NCI-H146 treated with DMSO at 0.1 percent for 48 hours (cell line): ENCODE measurements at regions not wholly inside any gene's neighbourhood (a gene's known extent, or its start where the extent isn't known, plus 50 kb on each side); places are given as distances from the start of the nearest gene placed in this dataset.
"Not testable (repeated sequence)": the region's sequence is repeated elsewhere in the genome, so short reads cannot be mapped to it uniquely, and the experiment has no call there.

Source experiments
- DNase-seq: peaks from one replicate; lab custom pipeline; 2025; ENCODE audit not compliant: unreplicated experiment; lab: John Stamatoyannopoulos, UW

DNA sequence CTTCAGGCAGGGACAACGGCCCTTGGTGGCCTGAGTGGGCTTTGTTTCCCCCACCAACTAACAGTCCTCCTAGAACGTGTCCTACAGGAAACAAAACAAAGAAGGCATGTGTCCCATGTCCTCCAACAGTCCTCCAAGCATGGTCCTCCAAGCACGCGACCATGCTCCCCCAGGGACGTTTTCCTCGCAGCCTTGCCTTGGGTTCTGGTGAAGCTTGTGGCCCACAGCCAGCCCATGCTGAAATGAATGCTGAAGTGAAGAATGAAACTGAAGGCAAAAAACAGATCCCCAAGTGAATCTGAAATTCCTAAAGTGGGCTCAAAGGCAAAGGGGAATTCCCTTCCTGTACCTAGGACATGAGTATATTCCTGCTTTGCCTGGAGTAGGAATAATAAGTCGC lies 176.6 kb downstream of the JCAD start:
- no peak for DNase-seq

DNA sequence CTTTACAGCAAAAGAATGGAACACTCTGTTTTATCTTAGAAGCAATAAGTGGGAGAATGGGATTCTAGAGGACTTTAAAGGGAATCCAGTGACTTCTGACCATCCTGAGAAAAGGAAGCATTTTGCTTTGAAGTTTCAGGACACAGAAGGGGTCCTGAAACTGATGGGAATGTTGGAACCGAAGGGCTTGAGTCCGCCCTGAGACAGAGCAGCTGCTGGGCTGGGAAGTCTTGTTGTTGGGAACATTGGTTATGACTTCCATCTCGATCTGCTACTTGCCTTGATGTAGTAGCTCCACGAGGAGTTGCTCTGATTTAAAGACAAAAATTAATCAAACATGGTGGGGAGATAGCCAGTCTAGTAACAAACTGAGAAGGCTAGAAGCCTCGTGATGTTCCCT lies 177.6 kb downstream of the JCAD start:
- no peak for DNase-seq

DNA sequence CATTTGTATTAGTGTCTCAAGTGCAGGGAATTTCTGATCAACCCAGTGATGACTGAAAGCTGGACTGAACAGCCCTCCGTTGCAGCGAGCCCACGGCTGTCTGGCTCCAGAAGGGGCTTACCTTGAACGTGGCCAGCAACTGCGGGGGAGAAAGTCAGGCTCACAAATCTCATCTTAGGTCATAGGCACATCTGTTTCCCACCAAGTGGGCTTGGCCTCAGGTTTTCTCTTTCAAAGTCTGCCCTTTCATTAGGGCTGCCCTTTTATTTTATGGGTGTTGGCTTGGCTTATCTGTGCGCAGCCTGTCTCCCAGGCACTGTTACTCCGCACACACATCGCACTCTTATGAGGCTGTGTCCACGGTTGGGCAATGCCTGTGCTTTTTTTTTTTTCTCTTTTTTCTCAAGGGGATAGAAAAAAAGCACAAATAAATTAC lies 178.0 kb downstream of the JCAD start:
- no peak for DNase-seq

DNA sequence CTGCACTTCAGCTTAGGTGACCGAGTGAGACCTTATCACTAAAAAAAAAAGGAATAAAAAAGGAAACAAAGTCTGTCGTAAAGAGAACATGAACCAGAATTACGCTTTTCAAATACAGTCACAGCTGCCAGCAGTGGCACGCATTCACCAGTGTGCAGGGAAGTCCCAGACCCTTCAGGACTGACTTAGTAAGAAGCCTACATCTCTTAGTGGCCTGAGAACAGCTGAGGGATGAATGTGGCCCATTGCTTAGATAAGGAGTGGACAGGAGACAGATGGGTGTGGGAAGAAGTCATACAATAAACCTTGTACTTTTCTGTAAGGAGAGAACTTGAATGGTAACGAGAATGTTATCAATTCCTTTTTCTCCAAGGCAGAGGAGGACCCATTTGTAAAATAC lies 178.5 kb downstream of the JCAD start:
- no peak for DNase-seq

DNA sequence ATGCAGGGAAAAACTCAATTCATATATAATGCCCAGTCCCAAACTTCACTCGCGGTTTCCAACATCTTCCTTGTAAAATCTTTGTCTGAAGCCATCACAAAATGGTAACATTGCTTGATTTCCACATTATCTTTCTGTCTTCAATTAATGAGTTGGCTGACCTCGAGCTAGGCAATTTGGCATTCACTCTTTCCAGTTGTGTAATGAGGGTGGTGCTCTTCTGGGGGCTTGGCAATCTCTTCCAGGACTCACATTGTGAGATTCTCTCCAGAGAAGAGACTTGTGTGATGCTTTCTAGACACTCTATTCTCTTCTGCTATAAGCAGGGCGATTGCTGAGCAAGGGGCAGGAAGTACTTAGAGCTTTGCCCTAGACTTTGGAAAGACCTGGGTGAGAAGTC lies 179.5 kb downstream of the JCAD start:
- DNase-seq = no peak

DNA sequence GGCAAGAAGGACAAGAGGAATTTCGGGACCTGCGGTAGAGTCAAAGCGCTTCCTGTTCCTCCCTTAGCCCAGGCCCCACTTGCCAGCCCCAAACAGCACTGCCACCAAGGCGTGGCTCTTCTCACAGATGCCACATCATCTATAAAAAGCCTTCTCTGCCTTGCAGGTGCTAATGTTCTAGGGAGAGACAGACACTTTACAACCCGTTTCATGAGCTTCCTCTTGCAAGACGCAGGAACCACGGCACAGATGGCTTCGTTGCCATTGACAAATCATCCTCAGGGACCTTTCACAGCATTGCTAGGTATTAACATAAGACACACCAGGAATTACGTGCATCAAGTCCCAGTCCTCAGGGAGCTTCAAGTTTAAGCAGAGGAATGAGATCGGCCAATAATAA lies 180.9 kb downstream of the JCAD start:
- DNase-seq = no peak

DNA sequence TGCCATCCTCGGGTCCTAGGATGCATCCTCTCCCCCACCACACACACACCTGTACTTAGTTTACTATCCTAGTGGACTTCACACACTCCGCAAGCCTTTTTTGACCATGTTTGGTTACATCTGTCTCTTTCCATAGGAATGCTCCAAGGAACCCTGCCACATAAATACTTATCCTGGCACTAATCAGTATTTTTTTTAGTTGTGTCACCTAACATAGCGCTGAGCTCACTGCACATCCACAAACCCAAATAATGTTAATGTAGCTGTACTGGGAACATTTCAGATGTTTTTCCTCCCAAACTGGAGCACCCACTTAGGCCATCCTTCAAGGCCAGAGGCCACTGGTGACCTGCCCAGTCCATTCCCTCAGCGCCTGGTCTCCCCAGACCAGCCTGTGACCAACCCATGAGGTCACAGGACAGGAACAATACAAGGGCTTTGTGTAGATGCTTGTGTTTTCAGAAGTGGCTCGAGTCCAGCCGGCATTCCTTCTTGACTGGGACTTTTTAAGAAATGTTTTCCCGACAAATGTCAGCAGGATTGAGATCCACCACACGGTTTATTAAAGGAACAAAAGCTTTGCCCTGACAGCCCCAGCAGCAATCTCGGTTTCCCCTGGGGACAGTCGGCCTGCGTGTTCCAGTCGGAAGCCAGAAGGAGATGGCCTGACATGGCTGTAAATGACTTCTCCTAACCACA lies 181.4 kb downstream of the JCAD start:
- DNase-seq = no peak

DNA sequence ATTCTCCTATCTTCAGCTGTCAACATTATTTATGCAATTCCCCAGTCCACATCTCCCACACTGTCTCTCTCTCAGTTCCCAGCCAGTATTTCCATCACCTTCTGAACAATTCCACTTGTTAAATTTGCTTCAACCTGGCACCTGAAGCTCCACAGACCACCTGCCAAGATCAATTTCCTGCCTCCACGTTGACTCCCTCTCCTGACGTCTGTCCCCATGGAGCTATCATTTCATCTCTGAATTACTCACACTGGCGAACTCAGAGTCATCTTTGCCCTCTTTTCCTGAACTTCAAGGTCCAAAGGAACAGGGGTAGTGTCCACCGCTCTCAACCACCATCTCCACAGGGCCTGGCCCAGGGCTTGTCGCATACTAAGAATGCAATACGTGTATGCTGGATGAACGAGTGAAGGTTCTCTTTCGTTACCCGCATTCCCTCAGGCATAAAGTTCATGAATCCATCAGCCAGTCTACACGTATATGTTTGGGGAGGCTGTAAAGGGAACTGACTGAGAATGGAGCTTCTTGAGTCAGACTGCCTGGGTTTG lies 183.3 kb downstream of the JCAD start:
- no peak for DNase-seq

DNA sequence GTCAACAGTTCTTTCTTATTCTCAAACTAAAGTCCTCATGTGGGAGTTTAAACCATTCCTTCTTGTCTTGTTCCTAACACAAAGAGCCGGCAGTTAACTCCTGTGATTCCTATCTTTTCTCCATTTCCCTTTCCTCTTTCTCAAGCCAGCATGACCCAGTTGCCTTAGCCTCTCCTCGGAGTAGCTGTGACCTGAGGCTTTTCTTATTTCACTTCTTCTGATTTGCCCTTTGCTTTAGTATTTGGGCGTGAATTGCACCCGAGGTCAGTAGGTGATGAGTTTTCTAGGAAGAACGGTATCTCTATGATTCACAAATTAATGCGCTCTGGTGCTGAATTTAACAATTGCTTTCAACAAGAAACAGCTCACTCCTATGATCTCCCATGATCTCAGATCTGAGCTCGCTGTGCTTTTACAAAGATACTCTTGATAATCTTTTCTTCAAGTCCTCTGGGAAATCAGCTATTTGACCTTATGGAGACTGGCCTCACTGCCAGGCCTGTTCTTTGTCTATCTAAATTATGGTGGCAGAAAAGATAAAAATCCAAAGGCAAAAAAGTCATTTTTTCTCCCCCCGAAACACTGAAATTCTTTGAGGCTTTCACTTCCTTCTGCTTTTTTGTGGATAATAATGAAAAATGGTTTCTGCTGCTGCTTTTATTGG lies 184.6 kb downstream of the JCAD start:
- DNase-seq = no peak

DNA sequence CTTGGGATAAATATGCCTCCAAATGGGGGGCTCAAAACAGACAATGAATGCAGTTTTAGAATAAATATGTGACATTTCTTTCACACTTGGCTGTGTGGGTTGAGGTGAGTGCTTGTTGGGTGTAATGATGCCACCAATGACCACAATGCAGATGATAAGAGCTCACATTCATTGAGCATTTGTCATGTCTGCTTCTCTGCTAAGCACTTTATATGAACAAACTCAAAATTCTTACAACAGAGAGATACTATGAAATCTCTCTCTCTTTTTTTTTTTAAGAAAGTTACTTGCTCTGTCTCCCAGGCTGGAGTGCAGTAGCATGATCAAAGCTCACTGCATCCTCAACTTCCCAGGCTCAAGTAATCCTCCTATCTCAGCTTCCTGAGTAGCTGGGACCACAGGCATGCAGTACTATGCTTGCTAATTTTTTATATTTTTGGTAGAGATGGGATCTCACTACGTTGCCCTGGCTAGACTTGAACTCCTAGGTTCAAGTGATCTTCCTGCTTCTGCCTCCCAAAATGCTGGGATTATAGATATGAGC lies 185.4 kb downstream of the JCAD start:
- no peak for DNase-seq

DNA sequence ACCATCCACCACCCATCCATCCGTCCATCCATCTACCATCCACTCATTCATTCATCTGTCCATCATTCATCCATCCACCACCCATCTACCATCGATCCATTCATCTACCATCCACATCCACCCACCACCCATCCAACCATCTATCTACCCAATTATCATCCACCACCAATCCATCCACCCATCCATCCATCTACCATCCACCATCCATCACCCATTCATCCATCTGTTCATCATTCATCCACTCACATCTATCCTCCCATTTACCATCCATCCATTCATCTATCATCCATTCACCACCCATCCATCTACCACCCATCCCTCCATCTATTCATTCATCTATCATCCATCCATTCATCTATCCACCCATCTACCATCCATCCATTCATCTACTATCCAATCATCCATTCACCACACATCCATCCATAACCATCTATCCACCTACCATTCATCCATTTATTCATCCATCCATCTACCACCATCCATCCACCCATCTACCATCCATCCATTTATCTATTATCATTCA lies 188.8 kb downstream of the JCAD start:
- no peak for DNase-seq

DNA sequence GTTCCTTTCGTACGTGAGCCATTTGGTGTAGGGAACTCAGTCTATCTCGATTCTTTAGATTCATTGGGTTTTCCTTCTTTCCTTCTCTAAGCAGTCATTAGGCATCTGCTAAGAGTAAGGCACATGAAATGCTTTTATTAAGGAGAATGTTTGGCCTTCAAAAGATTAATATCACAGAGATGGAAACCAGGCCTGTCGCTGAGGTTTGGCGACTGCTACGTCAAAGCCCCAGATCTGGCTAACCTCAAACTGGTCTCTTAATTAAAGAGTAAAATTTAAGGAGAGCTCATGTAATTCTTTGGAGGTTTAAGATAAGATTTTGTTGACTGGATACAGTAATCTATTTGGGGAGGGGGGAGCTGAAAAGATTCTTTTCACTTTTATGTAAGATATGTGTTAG lies 189.8 kb downstream of the JCAD start:
- DNase-seq = no peak

DNA sequence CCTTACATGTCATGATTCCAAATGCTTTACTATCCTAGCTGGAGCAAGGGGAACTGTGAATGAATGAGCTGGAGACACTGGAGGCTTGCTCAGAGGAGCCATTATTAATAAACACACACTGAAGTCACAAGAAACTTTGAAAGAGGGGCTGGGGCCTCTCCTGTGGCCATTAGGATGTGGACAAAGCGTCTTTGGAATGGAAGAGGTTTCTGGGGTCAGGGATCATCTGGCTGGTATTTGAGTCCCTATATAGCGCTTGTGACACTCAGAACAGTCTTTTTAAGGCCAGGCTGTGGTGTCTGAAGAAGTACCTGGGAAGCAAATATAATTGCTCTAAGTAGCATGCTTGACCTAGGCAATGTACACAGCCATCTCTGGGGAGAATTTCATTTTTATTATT lies 193.0 kb downstream of the JCAD start:
- no peak for DNase-seq

DNA sequence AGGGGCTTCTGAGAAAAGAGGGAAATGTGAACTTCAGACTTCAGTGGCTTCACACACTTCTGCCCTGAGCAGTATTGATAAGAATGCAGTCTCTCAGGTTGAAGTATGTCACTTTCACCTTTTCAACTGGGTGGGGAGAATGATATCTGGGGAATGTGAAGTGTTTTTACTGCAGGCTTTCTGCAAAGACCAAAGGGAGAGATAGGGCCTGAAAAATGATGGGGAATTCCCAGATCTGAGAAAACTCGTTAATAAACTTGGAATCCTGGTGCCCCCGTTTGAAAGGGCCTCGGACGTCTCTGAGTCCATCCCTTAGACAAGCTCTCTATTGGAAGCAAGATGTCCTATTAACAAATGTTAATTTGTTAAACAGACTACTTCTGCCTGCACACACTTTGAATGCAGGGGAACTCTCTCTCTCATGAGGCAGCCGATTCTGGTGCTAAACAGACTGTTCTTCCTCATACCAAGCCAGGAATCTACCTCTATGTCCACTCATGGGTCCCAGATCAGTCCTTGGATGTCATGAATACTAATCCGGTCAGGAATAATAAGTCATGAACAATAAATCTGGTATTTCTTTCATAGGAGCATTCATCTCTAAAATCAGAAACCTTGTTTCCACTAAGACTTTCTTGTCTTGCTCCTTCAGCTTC lies 193.6 kb downstream of the JCAD start:
- no peak for DNase-seq

DNA sequence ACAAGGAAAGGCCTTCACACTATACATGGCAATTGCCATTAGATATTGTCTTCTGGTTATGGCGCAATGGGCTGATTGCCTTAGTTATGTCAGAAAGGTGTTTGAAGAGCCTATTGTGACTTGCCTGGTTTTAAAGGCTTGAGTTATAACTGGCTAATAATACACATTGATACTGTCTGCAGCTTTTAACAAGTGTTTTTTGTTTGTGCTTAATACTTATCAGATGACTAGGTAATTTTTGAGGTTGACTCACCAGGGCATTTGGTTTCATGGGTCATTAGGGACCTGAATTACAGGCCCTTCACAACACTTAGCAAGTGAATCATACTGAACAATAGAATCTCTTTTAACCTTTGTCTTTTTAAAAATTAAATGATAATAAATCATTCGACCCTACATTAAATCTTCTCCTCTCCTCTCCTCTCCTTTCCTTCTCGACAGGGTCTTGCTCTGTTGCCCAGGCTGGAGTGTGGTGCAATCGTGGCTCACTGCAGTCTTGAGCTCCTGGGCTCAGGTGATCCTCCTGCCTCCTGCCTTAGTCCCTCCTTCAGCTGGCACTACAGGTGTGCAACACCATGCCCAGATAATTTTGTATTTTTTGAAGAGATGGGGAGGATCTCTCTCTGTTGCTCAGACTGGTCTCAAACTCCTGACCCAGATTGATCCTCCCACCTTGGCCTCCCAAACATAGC lies 196.3 kb downstream of the JCAD start:
- no peak for DNase-seq

DNA sequence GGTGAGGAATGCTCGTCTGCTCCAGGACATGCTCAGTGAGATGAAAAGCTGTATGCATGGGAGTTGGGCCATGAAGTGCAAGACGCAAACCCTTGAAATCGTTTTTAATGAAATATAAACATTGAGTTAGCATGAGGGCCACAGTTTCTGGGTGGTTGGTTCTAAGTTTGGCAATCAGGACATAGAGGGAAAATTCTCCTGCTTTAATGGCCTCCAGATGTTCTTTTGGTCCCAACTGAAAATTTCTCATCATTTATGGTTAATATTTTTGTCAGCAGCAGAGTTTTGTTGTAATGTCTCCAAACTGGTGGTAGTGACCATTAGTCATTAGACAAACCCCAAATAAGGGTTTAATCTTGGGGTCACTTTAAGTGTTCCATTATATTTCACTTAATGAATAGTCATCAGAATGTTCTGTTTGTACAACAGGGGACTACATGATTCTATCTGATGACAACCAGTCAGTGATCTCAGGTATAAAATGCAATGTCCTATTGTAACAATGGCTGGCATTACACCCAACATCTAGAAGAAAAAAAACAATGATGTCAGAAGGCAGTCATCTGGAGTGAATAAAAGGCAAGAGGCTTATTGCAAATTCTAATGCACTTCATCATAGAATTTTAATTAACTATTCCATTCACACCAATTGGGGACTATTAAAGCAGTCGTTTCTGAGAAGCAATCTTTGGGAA lies 197.4 kb downstream of the JCAD start:
- DNase-seq = no peak

DNA sequence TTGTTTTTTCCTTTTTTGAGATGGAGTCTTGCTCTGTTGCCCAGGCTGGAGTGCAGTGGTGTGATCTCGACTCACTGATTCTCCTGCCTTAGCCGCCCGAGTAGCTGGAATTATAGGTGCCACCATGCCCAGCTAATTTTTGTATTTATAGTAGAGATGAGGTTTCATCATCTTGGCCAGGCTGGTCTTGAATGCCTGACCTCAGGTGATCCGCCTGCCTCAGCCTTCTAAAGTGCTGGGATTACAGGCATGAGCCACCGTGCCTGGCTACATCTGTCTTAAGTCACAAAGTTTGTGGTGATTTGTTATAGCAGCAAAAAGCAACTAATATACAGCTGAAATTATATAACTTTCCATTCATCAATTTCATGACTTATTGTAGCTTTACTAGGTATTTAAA lies 198.2 kb downstream of the JCAD start:
- not testable (repeated sequence) for DNase-seq

DNA sequence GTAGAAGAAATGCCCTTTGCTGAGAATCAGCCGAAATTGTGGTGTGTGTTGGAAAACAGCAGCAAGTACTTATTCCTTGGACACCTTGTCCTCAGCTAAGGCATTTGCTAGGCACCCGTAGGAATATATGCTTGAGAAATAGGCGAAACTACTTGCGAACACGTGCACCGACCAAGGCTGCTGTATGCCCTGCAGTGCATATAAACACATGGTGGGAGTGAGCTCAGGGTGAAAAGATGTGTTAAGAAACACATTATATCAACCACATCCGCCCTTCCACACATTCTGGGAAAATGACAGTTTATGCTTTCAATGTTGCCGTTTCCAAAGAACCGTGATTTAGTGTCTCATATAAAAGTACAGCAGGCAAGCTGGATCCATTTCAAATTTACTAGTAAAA lies 199.2 kb downstream of the JCAD start:
- no peak for DNase-seq

DNA sequence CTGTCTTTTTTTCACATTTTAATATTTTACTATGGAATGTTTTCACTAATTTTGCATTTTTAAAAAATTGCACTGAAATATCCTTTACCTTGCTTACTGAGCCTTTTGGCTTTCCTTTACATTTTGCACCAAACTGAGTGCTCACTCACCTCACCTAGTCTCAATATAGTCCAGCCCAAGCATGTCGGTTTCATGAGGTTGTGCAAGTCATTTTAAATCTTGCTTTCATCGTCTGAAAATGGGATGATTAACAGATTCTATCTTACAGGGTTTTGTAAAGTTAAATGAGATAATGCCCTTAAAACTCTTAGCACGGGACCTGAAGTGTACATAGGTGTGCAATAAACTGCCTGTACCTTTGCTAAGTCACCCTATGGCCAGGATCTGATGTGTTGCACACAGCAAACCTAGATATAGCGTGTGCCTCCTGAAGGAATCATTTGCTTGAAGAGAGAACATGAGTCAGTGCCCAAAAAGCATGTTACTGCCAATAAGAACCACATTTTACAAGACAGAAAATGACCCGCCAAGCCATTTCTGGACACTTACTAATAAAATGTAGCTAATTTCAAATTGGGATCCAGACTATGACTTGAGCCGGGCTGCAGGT lies 199.8 kb downstream of the JCAD start:
- DNase-seq = no peak

DNA sequence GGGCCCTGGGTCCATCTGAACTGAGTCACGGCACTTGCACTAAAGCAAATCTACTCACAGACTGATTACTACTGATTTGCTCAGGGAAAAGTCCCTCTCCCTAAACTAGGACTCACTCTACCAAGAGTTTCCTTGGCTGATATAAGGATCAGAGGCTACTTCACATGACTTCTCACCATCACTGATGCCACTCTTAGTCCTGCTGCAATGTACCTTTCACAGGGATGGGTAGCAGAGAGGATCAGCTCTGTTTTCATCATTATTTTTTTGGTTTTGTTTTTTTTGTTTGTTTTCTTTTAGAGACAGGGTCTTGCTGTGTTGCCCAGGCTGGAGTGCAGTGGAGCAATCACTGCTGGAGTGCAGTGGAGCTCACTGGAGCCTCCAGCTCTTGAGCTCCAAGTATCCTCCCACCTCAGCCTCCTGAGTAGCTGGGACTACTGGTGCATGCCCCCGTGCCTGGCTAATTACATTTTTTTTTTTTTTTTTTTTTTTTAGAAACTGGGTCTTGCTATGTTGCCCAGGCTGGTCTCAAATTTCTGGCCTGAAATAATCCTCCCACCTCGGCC lies 200.6 kb downstream of the JCAD start:
- DNase-seq = no peak
